ENCODE measurements at regions not wholly inside any gene's neighbourhood (a gene's known extent, or its start where the extent isn't known, plus 50 kb on each side); places are given as distances from the start of the nearest gene placed in this dataset.

- TF ChIP-seq ZBTB11 (CRISPR knock-in tag; IDR thresholded peaks at IDR 0.05) = no peak
- TF ChIP-seq HDAC6 (IDR thresholded peaks at IDR 0.05; ENCODE audit: unreplicated experiment) = no peak
- TF ChIP-seq SMAD1 (IDR thresholded peaks at IDR 0.05; ENCODE audit: low read depth, partially characterized antibody) = no peak
Observed at GRCh38 chr4:58833126-58833525, 1722.9 kb upstream of the IGFBP7 start (continued).

- no peak for FAIRE-seq
Observed at GRCh38 chr4:58825278-58825677, 1715.1 kb upstream of the IGFBP7 start.

More at GRCh38 chr4:58825278-58825677, 1715.1 kb upstream of the IGFBP7 start:
- no peak for DNase-seq (ENCODE audit: low read depth, low spot score)
- Histone ChIP-seq H3K9me3 (replicated peaks; ENCODE audit: control insufficient read depth, insufficient read depth, low read length) (no peaks in the 10 kb centered on the region), H3K4me2 (ENCODE audit: control insufficient read depth, insufficient read depth) (no peak overlapping the region), H4K20me1 (ENCODE audit: control insufficient read depth, insufficient read depth) (no peaks in the 10 kb centered on the region), H3K4me3 (no peak overlapping the region), H2AFZ (ENCODE audit: control insufficient read depth, low read depth, low read length) (no peak overlapping the region), H3K79me2 (ENCODE audit: control insufficient read depth, insufficient read depth, low read length) (no peaks in the 10 kb centered on the region), H3K9ac (ENCODE audit: control insufficient read depth, insufficient read depth, low read length) (no peak overlapping the region), H3K4me1 (ENCODE audit: control insufficient read depth, insufficient read depth, low read length) (no peaks in the 10 kb centered on the region), H3K36me3 (ENCODE audit: control insufficient read depth in 2 of 2, insufficient read depth in 2 of 2, low read length in 1 of 2) (no peaks in the 10 kb centered on the region), H3K27ac (ENCODE audit: control insufficient read depth, insufficient read depth) (no peak overlapping the region), H3K27me3 (replicated peaks in 1 of 2; ENCODE audit: control insufficient read depth in 2 of 2, insufficient read depth in 2 of 2, low read length in 1 of 2) (no peaks in the 10 kb centered on the region)
- TF ChIP-seq MYC (IDR thresholded peaks at IDR 0.05; ENCODE audit: insufficient read depth, insufficient read length, insufficient replicate concordance, low read length, severe bottlenecking) = no peak
- TF ChIP-seq GABPA (IDR thresholded peaks at IDR 0.05; ENCODE audit: low read depth) = no peak
- no peak for TF ChIP-seq BHLHE40 (IDR thresholded peaks at IDR 0.05; ENCODE audit: borderline replicate concordance in 1 of 2, low read depth in 2 of 2, low read length in 1 of 2)
- TF ChIP-seq E2F8 (IDR thresholded peaks at IDR 0.05; ENCODE audit: low read depth, partially characterized antibody) = no peak
- no peak for TF ChIP-seq EZH2 (IDR thresholded peaks at IDR 0.05; ENCODE audit: borderline replicate concordance, control insufficient read depth, low read depth, low read length)
- TF ChIP-seq, protein P1, sequence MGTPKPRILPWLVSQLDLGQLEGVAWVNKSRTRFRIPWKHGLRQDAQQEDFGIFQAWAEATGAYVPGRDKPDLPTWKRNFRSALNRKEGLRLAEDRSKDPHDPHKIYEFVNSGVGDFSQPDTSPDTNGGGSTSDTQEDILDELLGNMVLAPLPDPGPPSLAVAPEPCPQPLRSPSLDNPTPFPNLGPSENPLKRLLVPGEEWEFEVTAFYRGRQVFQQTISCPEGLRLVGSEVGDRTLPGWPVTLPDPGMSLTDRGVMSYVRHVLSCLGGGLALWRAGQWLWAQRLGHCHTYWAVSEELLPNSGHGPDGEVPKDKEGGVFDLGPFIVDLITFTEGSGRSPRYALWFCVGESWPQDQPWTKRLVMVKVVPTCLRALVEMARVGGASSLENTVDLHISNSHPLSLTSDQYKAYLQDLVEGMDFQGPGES (IDR thresholded peaks at IDR 0.05) = no peak
- TF ChIP-seq BMI1 (IDR thresholded peaks at IDR 0.05; ENCODE audit: borderline replicate concordance) = no peak
- TF ChIP-seq HDAC2 (IDR thresholded peaks at IDR 0.05) = no peak
- TF ChIP-seq NFIC (IDR thresholded peaks at IDR 0.05; ENCODE audit: low read depth, low read length) = no peak
- ChIA-PET RAD21 (ENCODE audit: unreplicated experiment) (no interaction called here), POLR2A (no interaction called here), SMC1A (ENCODE audit: uncharacterized antibody, unreplicated experiment) (no interaction called here), CTCF (no interaction called here)
- in situ Hi-C loops (cut with MboI) (no loop called here), intact Hi-C loops (cut with micrococcal nuclease; ENCODE audit: unreplicated experiment) (no loop called here)
- ATAC-seq = no peak
- no TSS peak for BruUV-seq (replicated peaks)
- WGBS (ENCODE audit: insufficient coverage, insufficient replicate concordance, low lambda C conversion rate, missing lambda C conversion rate) = 0% methylated on average over 5 of the region's 5 CpGs

Data from GM12878 (cell line).